CD1c-positive myeloid dendritic cell (primary cell): ENCODE measurements at regions not wholly inside any gene's neighbourhood (a gene's known extent, or its start where the extent isn't known, plus 50 kb on each side); places are given as distances from the start of the nearest gene placed in this dataset.

Experiments
- DNase-seq: peaks from one replicate; pipeline ENCODE4 v3.0.0-alpha.2; 2016; ENCODE audit errors: extremely low spot score

DNA sequence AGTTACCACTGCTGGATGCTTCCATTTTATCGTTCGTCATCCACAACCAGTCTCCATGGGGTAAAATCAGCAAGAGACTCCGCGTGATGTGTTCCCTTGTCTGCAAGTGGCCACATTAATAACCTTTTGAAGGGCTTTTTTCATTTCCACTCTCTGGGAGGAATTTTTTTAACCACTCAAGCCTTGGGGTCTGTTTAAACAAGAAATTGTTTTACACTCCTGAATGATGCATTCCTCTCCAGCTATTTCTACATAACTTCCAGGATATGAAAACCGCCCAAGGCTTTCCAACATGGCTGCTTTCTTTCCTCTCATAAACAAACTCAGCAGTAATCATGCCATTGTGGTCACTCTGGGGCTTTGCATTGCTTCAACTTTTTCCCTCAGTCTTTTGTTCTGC is 217.2 kb upstream of the DAPK1 start:
- DNase-seq = no peak

- no peak for DNase-seq
Measured at GRCh38 chr9:87282538-87282937, 215.1 kb upstream of the DAPK1 start.

- DNase-seq = no peak
Measured at GRCh38 chr9:87283585-87283984, 214.1 kb upstream of the DAPK1 start.

DNA sequence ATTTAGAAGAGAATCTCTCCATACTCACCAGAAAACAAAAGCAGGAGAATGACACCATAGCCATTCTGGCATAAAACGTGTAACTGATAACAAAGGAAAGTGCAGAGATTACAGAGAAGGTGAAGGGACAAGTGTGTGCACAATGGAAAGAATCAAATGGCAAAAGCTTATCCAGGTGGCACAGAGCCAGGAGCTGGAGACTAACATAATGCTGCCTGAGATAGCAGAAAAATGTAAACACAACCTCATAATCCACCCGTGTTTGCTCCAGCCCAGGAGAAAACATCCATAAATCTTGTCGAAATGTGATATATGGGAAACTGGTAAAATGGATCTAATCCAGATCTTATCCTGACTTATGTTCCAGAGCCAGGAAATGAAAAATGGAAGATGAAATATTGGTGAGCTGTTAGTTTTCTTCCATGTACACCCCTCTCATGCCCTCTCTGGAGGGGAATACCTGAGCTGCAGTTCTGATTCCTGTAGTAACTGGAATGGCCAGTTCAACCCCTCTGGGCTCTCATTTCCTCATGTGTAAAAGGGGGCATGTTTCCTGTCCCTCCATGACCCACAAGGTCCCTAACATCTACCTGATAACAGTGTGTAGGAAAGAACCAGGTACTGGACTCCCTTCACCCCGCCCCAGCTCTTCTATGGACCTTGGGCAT is 212.3 kb upstream of the DAPK1 start:
- DNase-seq = no peak

DNA sequence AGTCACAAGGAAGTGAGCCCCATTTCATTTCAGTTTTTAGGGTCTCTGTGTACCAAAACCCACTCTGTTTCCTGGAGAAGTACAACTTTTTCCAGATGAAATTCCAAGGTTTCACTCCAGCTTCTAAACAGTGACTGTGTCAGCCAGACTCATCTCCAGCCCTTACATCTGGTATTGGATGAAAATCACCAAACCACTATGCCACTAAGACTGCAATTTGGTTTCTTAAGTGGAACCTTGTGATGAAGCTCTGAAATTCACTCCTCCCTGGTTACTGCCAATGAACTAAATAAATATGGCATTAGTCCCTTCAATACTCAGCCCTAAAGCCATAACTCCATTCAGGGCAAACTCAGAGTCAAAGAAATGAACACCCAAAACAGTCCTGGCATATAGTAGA is 211.2 kb upstream of the DAPK1 start:
- DNase-seq = no peak

GRCh38 chr9:87290241-87291052 is 207.2 kb upstream of the DAPK1 start:
- no peak for DNase-seq

DNA sequence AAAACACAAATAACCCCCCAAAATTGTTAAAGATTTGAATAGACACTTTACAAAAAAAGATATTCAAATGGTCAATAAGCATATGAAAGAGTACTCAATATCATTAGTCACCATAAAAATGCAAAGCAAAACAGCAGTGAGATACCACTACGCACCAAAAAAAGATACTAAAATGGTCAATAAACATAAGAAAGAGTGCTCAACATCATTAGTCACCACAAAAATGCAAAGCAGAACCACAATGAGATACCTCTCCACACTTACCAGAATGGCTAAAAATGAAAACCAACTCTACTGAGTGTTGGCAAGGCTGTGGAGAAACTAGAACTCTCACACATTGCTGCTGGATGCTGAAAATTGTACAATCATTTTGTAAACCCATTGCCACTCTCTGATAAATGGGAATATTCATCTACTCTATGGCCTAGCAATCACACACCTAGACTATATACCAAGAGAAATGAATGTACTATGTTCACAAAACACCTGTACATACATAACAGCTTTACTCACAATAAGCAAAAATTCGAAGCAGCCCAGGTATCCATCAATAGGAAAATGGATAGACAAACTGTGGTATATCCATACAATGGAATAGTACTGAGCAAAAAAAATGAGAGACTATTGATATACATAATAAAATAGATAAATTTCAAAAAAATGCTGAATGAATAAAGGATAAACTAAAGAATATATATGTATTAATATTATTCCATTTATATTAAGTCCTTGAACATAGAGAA is 205.0 kb upstream of the DAPK1 start:
- no peak for DNase-seq

DNA sequence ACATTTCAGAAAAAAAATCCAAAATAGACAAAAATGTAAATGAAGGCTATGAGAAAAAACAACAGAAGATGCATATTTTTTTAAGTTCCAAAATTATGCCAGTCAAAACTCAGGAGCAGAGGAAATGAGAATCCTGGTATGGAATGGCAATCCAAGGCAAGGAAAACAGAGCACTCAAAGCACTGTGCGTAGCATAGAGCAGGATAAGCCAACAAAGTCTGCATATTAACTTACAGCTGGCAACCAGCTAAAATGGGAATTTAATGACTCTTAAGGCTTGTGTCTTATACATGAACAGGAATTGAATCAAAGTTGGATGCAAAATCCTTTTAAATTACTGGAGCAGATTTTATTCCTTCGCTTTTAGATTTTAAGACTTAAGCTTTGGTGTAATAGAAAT is 203.5 kb upstream of the DAPK1 start:
- DNase-seq = no peak

DNA sequence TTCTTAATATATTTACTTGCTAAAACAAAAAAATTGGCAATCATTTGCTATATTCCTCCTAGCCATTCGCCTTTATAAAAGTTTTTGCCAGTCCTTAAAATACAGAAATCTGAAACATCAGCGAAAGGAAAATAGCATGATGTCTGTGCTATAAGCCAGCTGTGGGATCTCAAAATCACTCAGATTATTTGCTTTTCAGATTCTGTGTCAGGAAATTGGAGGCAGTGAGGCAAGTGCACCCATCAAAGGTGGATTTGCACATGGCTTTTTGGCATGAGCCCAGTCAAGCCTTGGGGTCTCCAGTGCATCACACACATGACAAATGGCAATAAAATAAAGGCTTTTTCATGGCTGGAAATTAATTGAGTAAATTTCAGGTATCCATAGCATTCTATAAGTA is 196.8 kb upstream of the DAPK1 start:
- no peak for DNase-seq

DNA sequence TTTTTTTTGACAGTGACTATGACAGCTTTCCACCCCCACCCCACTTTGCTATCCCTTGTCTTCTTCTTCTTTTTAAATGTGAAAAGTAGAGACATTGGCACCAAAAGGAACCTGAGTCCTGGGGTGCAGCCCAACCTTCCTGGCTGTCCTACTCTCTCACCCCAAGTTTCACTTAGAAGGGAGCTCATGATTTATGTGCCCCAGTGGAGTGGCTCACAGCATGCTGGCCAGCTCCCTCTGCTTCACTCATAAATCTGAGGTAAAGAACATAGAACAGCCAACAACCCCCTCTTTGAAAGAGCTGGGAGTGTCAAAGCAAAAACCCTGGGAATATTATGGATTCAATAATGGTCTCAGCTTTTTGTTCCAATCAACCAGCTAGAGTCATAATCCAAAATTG is 196.3 kb upstream of the DAPK1 start:
- DNase-seq = no peak

- DNase-seq = no peak
Measured at GRCh38 chr9:87305151-87305550, 192.5 kb upstream of the DAPK1 start.

DNA sequence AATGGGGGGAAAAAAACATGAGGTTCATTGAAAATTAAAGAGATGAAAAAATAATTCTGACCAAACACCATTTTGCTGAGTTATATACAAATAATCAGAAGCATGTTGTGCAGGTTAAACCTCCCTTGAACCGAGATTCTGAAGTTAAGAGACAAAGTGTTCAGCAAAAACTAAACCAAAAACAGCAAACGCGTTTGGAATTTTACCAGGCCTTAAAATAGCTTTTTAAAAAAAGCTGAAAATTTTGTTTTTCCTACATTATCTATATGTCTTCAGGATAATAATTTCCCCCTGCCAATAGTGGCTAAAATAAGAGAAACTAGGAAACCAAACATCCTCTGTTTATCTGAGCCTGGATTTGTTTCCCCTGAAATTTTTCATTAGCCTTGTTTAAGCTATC is 191.7 kb upstream of the DAPK1 start:
- DNase-seq = no peak

- no peak for DNase-seq
Measured at GRCh38 chr9:87307848-87308247, 189.8 kb upstream of the DAPK1 start.

DNA sequence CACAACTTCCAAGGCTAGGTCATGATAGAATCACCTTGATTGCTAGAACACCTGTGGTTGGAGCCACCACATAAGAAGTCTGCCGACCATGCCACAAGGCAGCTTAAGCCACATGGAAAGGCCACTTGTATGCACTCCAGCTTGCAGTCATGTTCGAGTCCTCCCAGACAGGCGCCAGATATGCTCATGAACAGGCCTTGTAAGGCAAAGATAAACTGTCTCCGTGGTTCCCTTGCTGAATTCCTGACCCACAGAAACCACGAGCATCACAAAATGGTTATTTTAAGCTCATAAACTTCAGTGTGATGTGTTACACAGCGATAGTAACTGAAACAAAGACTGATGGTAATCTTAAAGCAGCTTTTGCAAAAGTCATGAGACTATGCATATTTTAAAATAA is 188.4 kb upstream of the DAPK1 start:
- DNase-seq = no peak

DNA sequence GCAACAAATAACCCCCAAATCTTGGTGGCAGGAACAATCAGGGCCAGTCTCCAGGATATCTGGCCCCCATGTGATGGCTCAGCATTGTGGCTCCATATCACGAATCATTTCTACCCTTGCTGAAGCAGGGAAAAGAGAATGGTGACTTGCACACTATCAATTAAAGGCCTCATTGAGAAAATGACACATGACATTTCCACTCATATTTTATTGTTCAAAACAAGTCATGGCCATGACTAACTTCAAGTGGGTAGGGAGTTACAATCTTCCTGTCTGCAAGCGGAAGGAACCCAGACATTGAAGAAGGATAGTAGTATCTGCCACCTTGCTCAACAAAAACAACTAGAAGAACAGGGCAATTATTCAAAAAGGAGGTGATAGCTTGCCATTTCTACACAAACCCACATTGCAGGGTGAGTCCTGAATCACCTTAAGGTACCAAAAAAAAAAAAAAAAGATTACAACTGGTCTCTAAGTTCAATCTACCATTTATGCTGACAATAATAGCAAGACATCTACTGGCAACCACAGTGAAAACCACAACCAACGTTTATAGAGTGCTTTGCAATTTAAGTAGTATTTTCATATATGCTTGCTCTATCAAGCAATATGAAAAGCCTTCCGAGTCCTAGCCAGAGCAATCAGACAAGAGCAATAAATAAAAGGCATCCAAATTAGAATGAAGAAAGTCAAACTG is 186.7 kb upstream of the DAPK1 start:
- DNase-seq = no peak

- no peak for DNase-seq
Measured at GRCh38 chr9:87319656-87320055, 178.0 kb upstream of the DAPK1 start.

DNA sequence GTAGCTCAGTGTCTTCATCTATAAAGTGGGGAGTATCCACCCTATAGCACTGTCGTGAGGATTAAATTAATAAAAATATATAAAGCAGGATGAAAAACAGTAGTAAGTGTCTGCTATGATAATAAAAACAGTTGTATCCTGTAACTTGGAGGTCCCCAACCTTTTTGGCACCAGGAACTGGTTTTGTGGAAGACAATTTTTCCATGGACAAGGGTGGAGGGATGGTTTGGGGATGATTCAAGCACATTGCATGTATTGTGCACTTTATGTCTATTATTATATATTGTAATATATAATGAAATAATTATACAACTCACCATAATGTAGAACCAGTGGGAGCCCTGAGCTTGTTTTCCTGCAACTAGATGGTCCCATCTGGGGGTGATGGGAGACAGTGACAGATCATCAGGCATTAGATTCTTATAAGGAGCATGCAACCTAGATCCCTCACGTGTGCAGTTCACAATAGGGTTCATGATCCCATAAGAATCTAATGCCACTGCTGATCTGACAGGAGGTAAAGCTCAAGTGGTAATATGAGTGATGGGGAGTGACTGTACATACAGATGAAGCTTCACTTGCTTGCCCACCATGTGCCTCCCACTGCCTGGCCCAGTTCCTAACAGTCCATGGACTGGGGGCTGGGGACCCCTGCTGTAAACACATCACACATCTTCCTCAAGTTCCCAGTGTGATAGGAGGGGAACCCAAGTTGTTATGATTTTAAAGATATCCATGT is 177.4 kb upstream of the DAPK1 start:
- no peak for DNase-seq

DNA sequence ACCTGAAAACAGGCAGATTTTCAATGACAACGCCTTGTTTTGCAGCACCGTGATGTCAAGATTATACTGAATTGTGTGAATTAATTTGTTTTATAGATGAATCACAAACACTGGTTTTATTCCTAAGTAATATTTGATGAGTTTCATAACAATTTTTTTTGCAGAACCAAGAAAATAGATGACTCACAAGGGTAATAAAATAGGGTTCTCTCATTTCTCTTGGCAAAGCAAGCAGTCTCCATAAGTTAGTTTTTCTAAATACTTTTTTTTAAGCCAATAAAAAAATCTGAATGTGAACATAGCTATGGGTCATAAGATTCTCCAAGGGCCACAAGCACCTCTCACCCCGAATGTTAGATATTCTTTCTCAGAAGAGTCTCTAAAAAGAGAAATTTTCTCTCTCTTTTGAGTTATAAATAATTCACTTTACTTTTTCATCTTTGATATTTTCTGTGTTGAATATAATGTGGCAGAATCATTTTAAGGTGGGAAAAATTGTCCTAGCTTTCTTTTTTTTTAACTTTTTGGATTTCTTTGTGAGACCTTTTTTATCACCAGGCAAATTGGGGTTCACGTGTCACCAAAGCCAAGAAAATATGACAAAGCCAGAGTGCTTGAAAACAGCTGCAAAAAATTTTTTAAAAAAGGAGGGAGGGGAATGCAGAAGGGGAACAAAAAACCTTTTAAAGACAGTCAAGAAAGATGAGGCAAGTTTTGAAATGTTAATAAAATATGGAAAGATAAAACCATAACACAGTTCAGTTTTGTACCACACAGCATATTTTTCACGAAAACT is 174.6 kb upstream of the DAPK1 start:
- DNase-seq = peak; percentile 36

DNA sequence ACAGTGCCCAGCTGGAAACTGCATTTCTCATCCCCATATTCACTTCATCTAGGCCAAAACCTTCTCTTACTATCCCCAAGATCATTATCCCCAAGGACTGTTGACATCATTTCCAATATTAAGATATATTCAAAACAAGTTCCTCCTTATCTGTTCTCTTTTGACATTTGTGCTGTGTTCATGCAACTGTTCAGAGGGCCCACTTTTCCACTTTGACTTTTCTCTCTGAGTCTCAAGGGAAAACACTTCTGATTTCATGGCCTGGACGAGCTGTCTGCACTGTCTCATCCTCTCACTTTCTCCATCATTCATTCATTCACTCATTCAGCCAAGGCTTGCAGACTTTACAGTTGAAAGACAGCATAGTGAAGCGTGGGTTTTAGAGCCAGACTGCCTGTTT is 173.7 kb upstream of the DAPK1 start:
- DNase-seq = no peak

- peak; percentile 69 for DNase-seq
Measured at GRCh38 chr9:87324613-87325194, 173.0 kb upstream of the DAPK1 start.
